WTC11 (cell line): ENCODE measurements at regions not wholly inside any gene's neighbourhood (a gene's known extent, or its start where the extent isn't known, plus 50 kb on each side); places are given as distances from the start of the nearest gene placed in this dataset.

Experiments used
- CTCF ChIP-seq: fragments of 200-600 bp; IDR thresholded peaks from 2 replicates; pipeline ENCODE4 v1.8.0; 2022; ENCODE audit warnings: antibody characterized with exemption
- E2F1 ChIP-seq: sonication (generic); formaldehyde crosslinking; IDR thresholded peaks from 2 replicates; pipeline ENCODE4 v1.8.0; 2022; ENCODE audit warnings: mild to moderate bottlenecking, missing genetic modification reagents
- ETV6 ChIP-seq: sonication (generic); formaldehyde crosslinking; IDR thresholded peaks from 2 replicates; pipeline ENCODE4 v1.8.1; 2022; ENCODE audit warnings: mild to moderate bottlenecking, missing genetic modification reagents
- SMAD3 ChIP-seq: sonication (generic); formaldehyde crosslinking; IDR thresholded peaks from 2 replicates; pipeline ENCODE4 v1.8.0; 2022; ENCODE audit warnings: missing genetic modification reagents, mild to moderate bottlenecking, borderline replicate concordance

GRCh38 chr11:27253224-27253623, 109.8 kb downstream of the CCDC34 start:
- TF ChIP-seq ETV6: no peak
- TF ChIP-seq E2F1 (CRISPR knock-in tag): no peak
- TF ChIP-seq CTCF: no peak
- no peak for TF ChIP-seq SMAD3 (CRISPR knock-in tag)
